Neural progenitor cell (in vitro differentiated cells): ENCODE measurements at regions not wholly inside any gene's neighbourhood (a gene's known extent, or its start where the extent isn't known, plus 50 kb on each side); places are given as distances from the start of the nearest gene placed in this dataset.

Experiments used
- EZH2 ChIP-seq: fragments of 200-600 bp; sonication (generic); IDR thresholded peaks from 2 replicates; pipeline ENCODE4 v1.6.1; 2017; ENCODE audit warnings: antibody characterized with exemption, mild to moderate bottlenecking, moderate library complexity
- EZH2phosphoT487 ChIP-seq: fragments of 200-600 bp; sonication (generic); IDR thresholded peaks from 2 replicates; pipeline ENCODE4 v1.6.1; 2017; ENCODE audit warnings: antibody characterized with exemption
- TF ChIP-seq, protein P1 (sequence below): fragments of 200-600 bp; sonication (generic); IDR thresholded peaks from 2 replicates; pipeline ENCODE4 v1.5.1; 2017; ENCODE audit warnings: antibody characterized with exemption, mild to moderate bottlenecking

DNA sequence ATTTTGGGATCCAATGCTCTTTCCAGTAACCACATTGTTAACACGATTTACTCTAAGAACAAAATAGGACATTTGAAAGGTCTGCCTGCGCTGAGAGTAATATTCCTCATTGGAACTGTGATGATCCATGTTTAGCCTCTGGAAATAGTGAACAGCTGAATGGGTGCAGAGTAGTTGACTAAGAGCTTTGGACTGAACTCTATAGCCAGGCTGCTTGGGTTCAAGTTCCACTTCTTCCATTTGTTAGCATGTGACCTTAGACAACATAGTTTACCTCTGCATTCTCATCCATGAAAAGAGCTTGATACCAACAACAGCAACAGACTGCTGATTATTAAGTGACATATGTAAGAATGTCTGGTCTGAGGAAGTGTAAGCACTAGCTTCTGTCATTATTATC is 128.3 kb upstream of the MMADHC start:
- TF ChIP-seq, protein P1, sequence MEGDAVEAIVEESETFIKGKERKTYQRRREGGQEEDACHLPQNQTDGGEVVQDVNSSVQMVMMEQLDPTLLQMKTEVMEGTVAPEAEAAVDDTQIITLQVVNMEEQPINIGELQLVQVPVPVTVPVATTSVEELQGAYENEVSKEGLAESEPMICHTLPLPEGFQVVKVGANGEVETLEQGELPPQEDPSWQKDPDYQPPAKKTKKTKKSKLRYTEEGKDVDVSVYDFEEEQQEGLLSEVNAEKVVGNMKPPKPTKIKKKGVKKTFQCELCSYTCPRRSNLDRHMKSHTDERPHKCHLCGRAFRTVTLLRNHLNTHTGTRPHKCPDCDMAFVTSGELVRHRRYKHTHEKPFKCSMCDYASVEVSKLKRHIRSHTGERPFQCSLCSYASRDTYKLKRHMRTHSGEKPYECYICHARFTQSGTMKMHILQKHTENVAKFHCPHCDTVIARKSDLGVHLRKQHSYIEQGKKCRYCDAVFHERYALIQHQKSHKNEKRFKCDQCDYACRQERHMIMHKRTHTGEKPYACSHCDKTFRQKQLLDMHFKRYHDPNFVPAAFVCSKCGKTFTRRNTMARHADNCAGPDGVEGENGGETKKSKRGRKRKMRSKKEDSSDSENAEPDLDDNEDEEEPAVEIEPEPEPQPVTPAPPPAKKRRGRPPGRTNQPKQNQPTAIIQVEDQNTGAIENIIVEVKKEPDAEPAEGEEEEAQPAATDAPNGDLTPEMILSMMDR: no peak
- TF ChIP-seq EZH2 (no peak), EZH2phosphoT487 (no peak)
